IMR-90 (cell line): ENCODE measurements at regions not wholly inside any gene's neighbourhood (a gene's known extent, or its start where the extent isn't known, plus 50 kb on each side); places are given as distances from the start of the nearest gene placed in this dataset.

ENCODE experiments used
- ATAC-seq: fragments of 200-7000 bp; cut with Tn5 transposase; 2 replicates; pipeline ENCODE4 v1.9.1; 2020; ENCODE audit warnings: low read depth, mild to moderate bottlenecking, moderate library complexity
- BruUV-seq: library from RNA; stranded (reverse); fragments of 400-500 nt; replicated peaks from 2 replicates; lab custom pipeline; 2021; lab: Mats Ljungman, UMichigan
- CTCF ChIA-PET: fragments of 300-600 bp; formaldehyde crosslinking; extraction: SDS; loops from one replicate; lab custom pipeline; 2021; ENCODE audit warnings: antibody characterized with exemption; lab: Yijun Ruan, JAX
- POLR2A ChIA-PET: fragments of 300-600 bp; sonication (Branson Sonifier 250); formaldehyde crosslinking; loops from one replicate; lab custom pipeline; 2022; ENCODE audit warnings: antibody characterized with exemption; ENCODE audit not compliant: unreplicated experiment; lab: Charles Lee
- DNase-seq: peaks from one replicate; pipeline ENCODE4 v3.0.0; 2013
- H2AFZ ChIP-seq: replicated peaks from 2 replicates; pipeline ENCODE3; 2013; ENCODE audit warnings: low read length, mild to moderate bottlenecking; ENCODE audit not compliant: poor library complexity
- H2AK5ac ChIP-seq: 2 replicates; pipeline ENCODE4 v1.6.1; 2013; ENCODE audit warnings: low read depth, low read length, inconsistent platforms
- H2AK9ac ChIP-seq: replicated peaks from 2 replicates; pipeline ENCODE3; 2013; ENCODE audit warnings: mild to moderate bottlenecking, low read depth, low read length, moderate library complexity; ENCODE audit not compliant: poor library complexity
- H2BK120ac ChIP-seq: 2 replicates; pipeline ENCODE4 v1.6.1; 2013; ENCODE audit warnings: low read depth, low read length, inconsistent platforms
- H2BK15ac ChIP-seq: 3 replicates; pipeline ENCODE4 v1.6.1; 2013; ENCODE audit warnings: low read depth, low read length, inconsistent platforms
- H2BK20ac ChIP-seq: 2 replicates; pipeline ENCODE4 v1.6.1; 2013; ENCODE audit warnings: low read depth, mild to moderate bottlenecking, inconsistent platforms, low read length, moderate library complexity
- H2BK5ac ChIP-seq: 2 replicates; pipeline ENCODE4 v1.6.1; 2013; ENCODE audit warnings: mild to moderate bottlenecking, low read depth, low read length, inconsistent platforms; ENCODE audit not compliant: poor library complexity, severe bottlenecking
- H3K14ac ChIP-seq: replicated peaks from 2 replicates; pipeline ENCODE4 v1.6.1; 2013; ENCODE audit warnings: low read depth, low read length, inconsistent platforms
- H3K18ac ChIP-seq: 2 replicates; pipeline ENCODE4 v1.6.1; 2013; ENCODE audit warnings: low read depth, low read length, control low read depth
- H3K23ac ChIP-seq: 2 replicates; pipeline ENCODE4 v1.6.1; 2013; ENCODE audit warnings: low read depth, low read length, inconsistent platforms
- H3K27ac ChIP-seq: 2 replicates; pipeline ENCODE4 v1.5.1; 2013; ENCODE audit warnings: mild to moderate bottlenecking, control low read depth, low read length; ENCODE audit not compliant: insufficient read depth
- H3K27me3 ChIP-seq: 2 replicates; pipeline ENCODE4 v1.6.1; 2013; ENCODE audit warnings: low read length; ENCODE audit not compliant: control insufficient read depth, insufficient read depth
- H3K36me3 ChIP-seq: 2 replicates; pipeline ENCODE4 v1.6.1; 2013; ENCODE audit warnings: low read length, mixed read lengths; ENCODE audit not compliant: control insufficient read depth, insufficient read depth
- H3K4ac ChIP-seq: 2 replicates; pipeline ENCODE4 v1.6.1; 2013; ENCODE audit warnings: low read depth, low read length, inconsistent platforms
- H3K4me1 ChIP-seq: 2 replicates; pipeline ENCODE4 v1.6.1; 2013; ENCODE audit warnings: low read length, mixed read lengths; ENCODE audit not compliant: control insufficient read depth, insufficient read depth
- H3K4me2 ChIP-seq: 2 replicates; pipeline ENCODE4 v1.6.1; 2013; ENCODE audit warnings: low read depth, mild to moderate bottlenecking, control low read depth, low read length, moderate library complexity
- H3K4me3 ChIP-seq: 2 replicates; pipeline ENCODE4 v1.5.1; 2013; ENCODE audit warnings: low read depth, mild to moderate bottlenecking, control low read depth, low read length, moderate library complexity; ENCODE audit not compliant: insufficient read depth
- H3K56ac ChIP-seq: 2 replicates; pipeline ENCODE4 v1.6.1; 2013; ENCODE audit warnings: low read length, inconsistent platforms; ENCODE audit not compliant: insufficient read depth; ENCODE audit errors: extremely low read depth
- H3K79me1 ChIP-seq, 2 experiments: 2 replicates each; pipeline ENCODE4 v1.6.1; 2013; ENCODE audit warnings: low read length in 2 of 2, inconsistent platforms in 1 of 2, low read depth in 1 of 2
- H3K9ac ChIP-seq: 2 replicates; pipeline ENCODE4 v1.6.1; 2013; ENCODE audit warnings: low read depth, low read length, control low read depth
- H3K9me1 ChIP-seq: 2 replicates; pipeline ENCODE4 v1.6.1; 2013; ENCODE audit warnings: low read length, inconsistent platforms; ENCODE audit not compliant: insufficient read depth
- H3K9me3 ChIP-seq: 2 replicates; pipeline ENCODE4 v1.6.1; 2013; ENCODE audit warnings: low read length; ENCODE audit not compliant: control insufficient read depth, insufficient read depth
- H4K20me1 ChIP-seq: 2 replicates; pipeline ENCODE4 v1.6.1; 2013; ENCODE audit warnings: low read length, inconsistent platforms; ENCODE audit not compliant: insufficient read depth
- H4K5ac ChIP-seq: 2 replicates; pipeline ENCODE4 v1.6.1; 2013; ENCODE audit warnings: mild to moderate bottlenecking, low read depth, low read length, control low read depth
- H4K8ac ChIP-seq, 2 experiments: 2 replicates each; pipeline ENCODE4 v1.6.1; 2013; ENCODE audit warnings: low read depth in 2 of 2, low read length in 2 of 2, control low read depth in 1 of 2, inconsistent platforms in 1 of 2
- H4K91ac ChIP-seq: 2 replicates; pipeline ENCODE4 v1.6.1; 2013; ENCODE audit warnings: low read depth, low read length, inconsistent platforms; ENCODE audit not compliant: insufficient read depth
- CHD1 ChIP-seq: IDR thresholded peaks from 2 replicates; pipeline ENCODE4 v1.6.1; 2012; ENCODE audit warnings: low read depth, low read length, improper control_type of control experiment
- FOS ChIP-seq: fragments of 150-350 bp; IDR thresholded peaks from 2 replicates; pipeline ENCODE4 v1.6.1; 2016; ENCODE audit warnings: low read depth, low read length
- MAZ ChIP-seq: IDR thresholded peaks from 2 replicates; pipeline ENCODE4 v1.6.1; 2012; ENCODE audit warnings: low read depth, mild to moderate bottlenecking, low read length, improper control_type of control experiment, moderate library complexity, borderline replicate concordance
- MXI1 ChIP-seq: IDR thresholded peaks from 2 replicates; pipeline ENCODE4 v1.6.1; 2012; ENCODE audit warnings: low read depth, mild to moderate bottlenecking, low read length, moderate library complexity, borderline replicate concordance
- NFE2L2 ChIP-seq: fragments of 150-350 bp; IDR thresholded peaks from 2 replicates; pipeline ENCODE4 v1.6.1; 2016; ENCODE audit warnings: low read depth, mild to moderate bottlenecking, low read length
- POLR2A ChIP-seq: IDR thresholded peaks from 2 replicates; pipeline ENCODE4 v1.6.1; 2012; ENCODE audit warnings: mild to moderate bottlenecking, low read depth, low read length
- RAD21 ChIP-seq: IDR thresholded peaks from 2 replicates; pipeline ENCODE4 v1.6.1; 2012; ENCODE audit warnings: low read length, improper control_type of control experiment
- RCOR1 ChIP-seq: IDR thresholded peaks from 2 replicates; pipeline ENCODE4 v1.6.1; 2012; ENCODE audit warnings: mild to moderate bottlenecking, low read length, improper control_type of control experiment; ENCODE audit not compliant: insufficient replicate concordance
- WGBS, 2 experiments: methylation state at CpG; one replicate each; pipeline versions ENCODE4 v1.1.5 to v1.1.7; 2013; ENCODE audit warnings: missing lambda C conversion rate in 2 of 2; ENCODE audit not compliant: insufficient read length in 1 of 2; ENCODE audit errors: extremely low coverage in 2 of 2; 5-methylcytosine and 5-hydroxymethylcytosine counted together
- dilution Hi-C: fragments of 300-500 bp; cut with HindIII; formaldehyde crosslinking; loops from one replicate; pipeline ENCODE4 v1.14.3; 2018; ENCODE audit warnings: low sequenced_read_pairs; ENCODE audit not compliant: unreplicated experiment
- in situ Hi-C: fragments of 300-500 bp; cut with MboI; formaldehyde crosslinking; loops from 3 replicates; pipeline ENCODE4 v1.14.3; 2019; ENCODE audit warnings: low sequenced_read_pairs, inconsistent platforms, mixed read lengths
- intact Hi-C: fragments of 100-400 bp; cut with micrococcal nuclease; formaldehyde crosslinking; loops from 2 replicates; pipeline ENCODE4 v1.10.0; 2022
- TF ChIP-seq, protein P1 (sequence below): fragments of 150-350 bp; IDR thresholded peaks from 2 replicates; pipeline ENCODE4 v1.6.1; 2016; ENCODE audit warnings: low read depth, mild to moderate bottlenecking, low read length, moderate library complexity, borderline replicate concordance
- TF ChIP-seq, protein P2 (sequence below): conservative IDR thresholded peaks from 2 replicates; pipeline ENCODE4 v1.5.1; 2012; ENCODE audit warnings: mild to moderate bottlenecking, low read depth, low read length, improper control_type of control experiment

- no peak overlapping the region for H4K5ac ChIP-seq
- no peak overlapping the region for H2AK9ac ChIP-seq
- H2BK15ac ChIP-seq, result no peak overlapping the region
- no peak overlapping the region for H2AFZ ChIP-seq
- H4K91ac ChIP-seq, result no peak overlapping the region
- no peak overlapping the region for H4K8ac ChIP-seq
- in situ Hi-C loops, result no loop called here
- no peaks in the 10 kb centered on the region for H3K9me1 ChIP-seq
- H2BK5ac ChIP-seq, result no peak overlapping the region
- no peak overlapping the region for H3K56ac ChIP-seq
- no peaks in the 10 kb centered on the region for H3K36me3 ChIP-seq
- POLR2A ChIA-PET, result no interaction called here
- no peaks in the 10 kb centered on the region for H4K20me1 ChIP-seq
- WGBS, 2 experiments, result no CpG with 5 or more reads among the region's 2 CpGs
- no peak overlapping the region for H3K4me3 ChIP-seq
- DNase-seq, result no peak
- H3K4me1 ChIP-seq, result no peaks in the 10 kb centered on the region
- no peak for TF ChIP-seq RCOR1
- TF ChIP-seq, protein P1, sequence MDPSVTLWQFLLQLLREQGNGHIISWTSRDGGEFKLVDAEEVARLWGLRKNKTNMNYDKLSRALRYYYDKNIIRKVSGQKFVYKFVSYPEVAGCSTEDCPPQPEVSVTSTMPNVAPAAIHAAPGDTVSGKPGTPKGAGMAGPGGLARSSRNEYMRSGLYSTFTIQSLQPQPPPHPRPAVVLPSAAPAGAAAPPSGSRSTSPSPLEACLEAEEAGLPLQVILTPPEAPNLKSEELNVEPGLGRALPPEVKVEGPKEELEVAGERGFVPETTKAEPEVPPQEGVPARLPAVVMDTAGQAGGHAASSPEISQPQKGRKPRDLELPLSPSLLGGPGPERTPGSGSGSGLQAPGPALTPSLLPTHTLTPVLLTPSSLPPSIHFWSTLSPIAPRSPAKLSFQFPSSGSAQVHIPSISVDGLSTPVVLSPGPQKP, result no peak
- no peak for TF ChIP-seq RAD21
- no peak for TF ChIP-seq FOS
- TF ChIP-seq MXI1, result no peak
- TF ChIP-seq CHD1, result no peak
- no peak for TF ChIP-seq NFE2L2
- TF ChIP-seq, protein P2, sequence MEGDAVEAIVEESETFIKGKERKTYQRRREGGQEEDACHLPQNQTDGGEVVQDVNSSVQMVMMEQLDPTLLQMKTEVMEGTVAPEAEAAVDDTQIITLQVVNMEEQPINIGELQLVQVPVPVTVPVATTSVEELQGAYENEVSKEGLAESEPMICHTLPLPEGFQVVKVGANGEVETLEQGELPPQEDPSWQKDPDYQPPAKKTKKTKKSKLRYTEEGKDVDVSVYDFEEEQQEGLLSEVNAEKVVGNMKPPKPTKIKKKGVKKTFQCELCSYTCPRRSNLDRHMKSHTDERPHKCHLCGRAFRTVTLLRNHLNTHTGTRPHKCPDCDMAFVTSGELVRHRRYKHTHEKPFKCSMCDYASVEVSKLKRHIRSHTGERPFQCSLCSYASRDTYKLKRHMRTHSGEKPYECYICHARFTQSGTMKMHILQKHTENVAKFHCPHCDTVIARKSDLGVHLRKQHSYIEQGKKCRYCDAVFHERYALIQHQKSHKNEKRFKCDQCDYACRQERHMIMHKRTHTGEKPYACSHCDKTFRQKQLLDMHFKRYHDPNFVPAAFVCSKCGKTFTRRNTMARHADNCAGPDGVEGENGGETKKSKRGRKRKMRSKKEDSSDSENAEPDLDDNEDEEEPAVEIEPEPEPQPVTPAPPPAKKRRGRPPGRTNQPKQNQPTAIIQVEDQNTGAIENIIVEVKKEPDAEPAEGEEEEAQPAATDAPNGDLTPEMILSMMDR, result no peak
- TF ChIP-seq MAZ, result no peak
- no peak for TF ChIP-seq POLR2A
- H3K27me3 ChIP-seq, result no peaks in the 10 kb centered on the region
- no peak overlapping the region for H3K4me2 ChIP-seq
- no peak overlapping the region for H3K27ac ChIP-seq
- H3K18ac ChIP-seq, result no peak overlapping the region
- H2BK120ac ChIP-seq, result no peak overlapping the region
- H3K4ac ChIP-seq, result no peak overlapping the region
- H3K14ac ChIP-seq, result no peak overlapping the region
- no peak overlapping the region for H2AK5ac ChIP-seq
- no peak overlapping the region for H2BK20ac ChIP-seq
- H3K79me1 ChIP-seq, result no peaks in the 10 kb centered on the region
- H3K9ac ChIP-seq, result no peak overlapping the region
- CTCF ChIA-PET, result no interaction called here
- dilution Hi-C loops, result no loop called here
- intact Hi-C loops, result no loop called here
- no peaks in the 10 kb centered on the region for H3K9me3 ChIP-seq
- no peak for ATAC-seq
- BruUV-seq, result no TSS peak
- H3K23ac ChIP-seq, result no peak overlapping the region
Observed at GRCh38 chr4:43274376-43274775, 381.9 kb downstream of the GRXCR1 start.
